ENCODE measurements at regions not wholly inside any gene's neighbourhood (a gene's known extent, or its start where the extent isn't known, plus 50 kb on each side); places are given as distances from the start of the nearest gene placed in this dataset.

DNA sequence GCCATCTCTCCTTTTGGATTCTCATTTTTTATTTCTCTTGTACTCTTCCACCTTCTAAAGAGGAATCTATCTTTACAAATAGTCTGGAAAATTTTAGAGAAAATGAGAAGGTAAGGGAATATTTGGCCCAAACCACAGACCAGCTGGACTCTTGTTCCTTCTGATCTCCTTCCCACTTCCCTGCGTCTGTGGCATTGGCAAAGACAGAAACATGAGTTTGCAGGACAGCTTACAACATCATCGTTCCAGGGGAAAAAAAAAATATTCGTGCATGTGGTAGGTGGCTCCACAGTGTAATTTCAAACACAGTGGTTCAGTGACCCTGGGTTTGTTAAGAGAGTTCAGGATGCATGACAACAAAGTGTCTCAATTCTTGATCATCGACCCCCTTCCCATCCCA lies 755.0 kb downstream of the DNAH5 start:
- TF ChIP-seq, protein P1, sequence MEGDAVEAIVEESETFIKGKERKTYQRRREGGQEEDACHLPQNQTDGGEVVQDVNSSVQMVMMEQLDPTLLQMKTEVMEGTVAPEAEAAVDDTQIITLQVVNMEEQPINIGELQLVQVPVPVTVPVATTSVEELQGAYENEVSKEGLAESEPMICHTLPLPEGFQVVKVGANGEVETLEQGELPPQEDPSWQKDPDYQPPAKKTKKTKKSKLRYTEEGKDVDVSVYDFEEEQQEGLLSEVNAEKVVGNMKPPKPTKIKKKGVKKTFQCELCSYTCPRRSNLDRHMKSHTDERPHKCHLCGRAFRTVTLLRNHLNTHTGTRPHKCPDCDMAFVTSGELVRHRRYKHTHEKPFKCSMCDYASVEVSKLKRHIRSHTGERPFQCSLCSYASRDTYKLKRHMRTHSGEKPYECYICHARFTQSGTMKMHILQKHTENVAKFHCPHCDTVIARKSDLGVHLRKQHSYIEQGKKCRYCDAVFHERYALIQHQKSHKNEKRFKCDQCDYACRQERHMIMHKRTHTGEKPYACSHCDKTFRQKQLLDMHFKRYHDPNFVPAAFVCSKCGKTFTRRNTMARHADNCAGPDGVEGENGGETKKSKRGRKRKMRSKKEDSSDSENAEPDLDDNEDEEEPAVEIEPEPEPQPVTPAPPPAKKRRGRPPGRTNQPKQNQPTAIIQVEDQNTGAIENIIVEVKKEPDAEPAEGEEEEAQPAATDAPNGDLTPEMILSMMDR (conservative IDR thresholded peaks at IDR 0.05 in 1 of 2, IDR thresholded peaks at IDR 0.05 in 1 of 2; ENCODE audit: low read depth in 1 of 2, low read length in 2 of 2), result no peak
- TF ChIP-seq EZH2 (IDR thresholded peaks at IDR 0.05; ENCODE audit: low read length, missing control alignments), result no peak

Data from fibroblast of lung (primary cell).